GM12891 (cell line): ENCODE measurements at regions not wholly inside any gene's neighbourhood (a gene's known extent, or its start where the extent isn't known, plus 50 kb on each side); places are given as distances from the start of the nearest gene placed in this dataset.

Experiments used
- DNase-seq: peaks from one replicate; pipeline ENCODE4 v3.0.0; 2011; ENCODE audit warnings: low spot score; ENCODE audit not compliant: insufficient read length
- FAIRE-seq: peaks from 2 replicates; lab custom pipeline; 2011; peaks lifted over from hg19 to GRCh38; lab: Jason Lieb, UNC
- PAX5 ChIP-seq: IDR thresholded peaks from 2 replicates; pipeline ENCODE4 v1.6.1; 2011; ENCODE audit warnings: low read length, moderate library complexity, mild to moderate bottlenecking; ENCODE audit not compliant: insufficient read depth, severe bottlenecking
- POLR2A ChIP-seq: IDR thresholded peaks from 2 replicates; pipeline ENCODE4 v1.6.1; 2011; ENCODE audit warnings: low read depth, low read length, control low read depth
- POLR2AphosphoS5 ChIP-seq: IDR thresholded peaks from 2 replicates; pipeline ENCODE4 v1.6.1; 2011; ENCODE audit warnings: low read depth, low read length, control low read depth
- POU2F2 ChIP-seq: IDR thresholded peaks from 2 replicates; pipeline ENCODE4 v1.6.1; 2011; ENCODE audit warnings: low read depth, mild to moderate bottlenecking, control low read depth, low read length, moderate library complexity
- SPI1 ChIP-seq: IDR thresholded peaks from 2 replicates; pipeline ENCODE4 v1.6.1; 2011; ENCODE audit warnings: low read depth, low read length, control low read depth
- TAF1 ChIP-seq: IDR thresholded peaks from 2 replicates; pipeline ENCODE4 v1.6.1; 2011; ENCODE audit warnings: low read depth, low read length, control low read depth

- FAIRE-seq (no peak), DNase-seq (no peak)
- TF ChIP-seq TAF1 (no peak), POU2F2 (no peak), POLR2A (no peak), PAX5 (no peak), SPI1 (no peak), POLR2AphosphoS5 (no peak)
These were observed 99.9 kb downstream of the CD200R1L start for GRCh38 chr3:112746675-112747280.

GRCh38 chr3:112745567-112746248 is 101.0 kb downstream of the CD200R1L start:
- TF ChIP-seq TAF1 (no peak), POLR2AphosphoS5 (no peak), SPI1 (no peak), PAX5 (no peak), POU2F2 (no peak), POLR2A (no peak)
- FAIRE-seq = no peak
- no peak for DNase-seq

- TF ChIP-seq PAX5 = no peak
- TF ChIP-seq TAF1 = no peak
- TF ChIP-seq POLR2AphosphoS5 = no peak
- no peak for TF ChIP-seq SPI1
- TF ChIP-seq POLR2A = no peak
- TF ChIP-seq POU2F2 = no peak
- no peak for DNase-seq
- no peak for FAIRE-seq
These were observed 101.7 kb downstream of the CD200R1L start for GRCh38 chr3:112744825-112745566.

- FAIRE-seq = no peak
- no peak for TF ChIP-seq PAX5
- no peak for TF ChIP-seq POU2F2
- no peak for TF ChIP-seq POLR2AphosphoS5
- TF ChIP-seq TAF1 = no peak
- no peak for TF ChIP-seq SPI1
- no peak for TF ChIP-seq POLR2A
- DNase-seq = no peak
These were observed 102.6 kb downstream of the CD200R1L start for GRCh38 chr3:112744106-112744505.

- FAIRE-seq (no peak), DNase-seq (no peak)
- TF ChIP-seq POLR2AphosphoS5 (no peak), TAF1 (no peak), PAX5 (no peak), POU2F2 (no peak), SPI1 (no peak), POLR2A (no peak)
These were observed 102.0 kb upstream of the CCDC80 start for GRCh38 chr3:112742934-112743333.

GRCh38 chr3:112741983-112742382 is 101.0 kb upstream of the CCDC80 start:
- no peak for DNase-seq
- TF ChIP-seq PAX5 (no peak), TAF1 (no peak), POLR2A (no peak), POLR2AphosphoS5 (no peak), POU2F2 (no peak), SPI1 (no peak)
- FAIRE-seq = no peak

- FAIRE-seq (no peak), DNase-seq (no peak)
- TF ChIP-seq POU2F2 = no peak
- TF ChIP-seq POLR2A = no peak
- TF ChIP-seq POLR2AphosphoS5 = no peak
- TF ChIP-seq TAF1 = no peak
- no peak for TF ChIP-seq PAX5
- TF ChIP-seq SPI1 = no peak
These were observed 99.9 kb upstream of the CCDC80 start for GRCh38 chr3:112740835-112741234.

- FAIRE-seq (no peak), DNase-seq (no peak)
- TF ChIP-seq PAX5 = no peak
- TF ChIP-seq TAF1 = no peak
- no peak for TF ChIP-seq POU2F2
- TF ChIP-seq POLR2A = no peak
- TF ChIP-seq SPI1 = no peak
- no peak for TF ChIP-seq POLR2AphosphoS5
These were observed 98.5 kb upstream of the CCDC80 start for GRCh38 chr3:112739252-112739965.

GRCh38 chr3:112738366-112738765 is 97.4 kb upstream of the CCDC80 start:
- no peak for DNase-seq
- FAIRE-seq = no peak
- no peak for TF ChIP-seq PAX5
- TF ChIP-seq TAF1 = no peak
- TF ChIP-seq POU2F2 = no peak
- no peak for TF ChIP-seq POLR2A
- TF ChIP-seq POLR2AphosphoS5 = no peak
- no peak for TF ChIP-seq SPI1
